Common myeloid progenitor, CD34-positive (primary cell): ENCODE measurements at regions not wholly inside any gene's neighbourhood (a gene's known extent, or its start where the extent isn't known, plus 50 kb on each side); places are given as distances from the start of the nearest gene placed in this dataset.

Experiments
- CTCF ChIA-PET: fragments of 350-600 bp; sonication (Branson Sonifier 250); formaldehyde crosslinking; loops from one replicate; lab custom pipeline; 2021; ENCODE audit warnings: antibody characterized with exemption; lab: Charles Lee
- POLR2A ChIA-PET: fragments of 350-600 bp; sonication (Branson Sonifier 250); formaldehyde crosslinking; loops from one replicate; lab custom pipeline; 2021; ENCODE audit warnings: antibody characterized with exemption; lab: Charles Lee
- DNase-seq, 3 donors: peaks; one replicate each; pipeline versions ENCODE4 v3.0.0 to v3.0.0-alpha.2; 2013
- H3K27ac ChIP-seq, 2 experiments: 1 replicate in 1 of 2; 2 replicates in 1 of 2; pipeline ENCODE4 v1.7.0; 2013; ENCODE audit warnings: inconsistent platforms in 2 of 2, low read length in 2 of 2, mild to moderate bottlenecking in 2 of 2, low read depth in 1 of 2, moderate library complexity in 1 of 2; ENCODE audit not compliant: severe bottlenecking in 2 of 2, insufficient read depth in 1 of 2, poor library complexity in 1 of 2
- H3K27me3 ChIP-seq, 5 experiments: replicated peaks in 2 of 5; 1 replicate in 3 of 5; 2 replicates in 2 of 5; pipeline versions ENCODE4 v1.6.1 to v1.7.0; 2013; ENCODE audit warnings: low read length in 4 of 5, mild to moderate bottlenecking in 2 of 5, moderate library complexity in 2 of 5, inconsistent platforms in 1 of 5; ENCODE audit not compliant: insufficient read depth in 5 of 5, control insufficient read depth in 4 of 5
- H3K36me3 ChIP-seq, 4 experiments: 1 replicate in 2 of 4; 2 replicates in 2 of 4; pipeline versions ENCODE4 v1.6.1 to v1.7.0; 2013; ENCODE audit warnings: low read length in 3 of 4, control low read depth in 1 of 4, mild to moderate bottlenecking in 1 of 4; ENCODE audit not compliant: control insufficient read depth in 4 of 4, insufficient read depth in 4 of 4
- H3K4me1 ChIP-seq, 4 experiments: 1 replicate in 3 of 4; 2 replicates in 1 of 4; pipeline versions ENCODE4 v1.6.1 to v1.7.1; 2013; ENCODE audit warnings: low read length in 3 of 4, mild to moderate bottlenecking in 3 of 4, control low read depth in 1 of 4, inconsistent platforms in 1 of 4, moderate library complexity in 1 of 4; ENCODE audit not compliant: control insufficient read depth in 4 of 4, insufficient read depth in 4 of 4; ENCODE audit errors: control extremely low read depth in 1 of 4
- H3K4me3 ChIP-seq, 7 experiments: 1 replicate in 4 of 7; 2 replicates in 3 of 7; pipeline versions ENCODE4 v1.5.1 to v1.7.0; 2013; ENCODE audit warnings: mild to moderate bottlenecking in 7 of 7, low read length in 6 of 7, moderate library complexity in 6 of 7, inconsistent platforms in 2 of 7, low read depth in 2 of 7, control low read depth in 1 of 7; ENCODE audit not compliant: insufficient read depth in 4 of 7, control insufficient read depth in 1 of 7; ENCODE audit errors: extremely low read depth in 1 of 7
- H3K9me3 ChIP-seq, 5 experiments: 1 replicate in 4 of 5; 2 replicates in 1 of 5; pipeline versions ENCODE4 v1.6.1 to v1.7.1; 2013; ENCODE audit warnings: low read length in 4 of 5, mild to moderate bottlenecking in 2 of 5, inconsistent platforms in 1 of 5, low read depth in 1 of 5, moderate library complexity in 1 of 5; ENCODE audit not compliant: control insufficient read depth in 4 of 5, insufficient read depth in 2 of 5; ENCODE audit errors: control extremely low read depth in 1 of 5
- WGBS: methylation state at CpG from one replicate; pipeline ENCODE4 v1.1.5; 2013; ENCODE audit not compliant: insufficient coverage; 5-methylcytosine and 5-hydroxymethylcytosine counted together

DNA sequence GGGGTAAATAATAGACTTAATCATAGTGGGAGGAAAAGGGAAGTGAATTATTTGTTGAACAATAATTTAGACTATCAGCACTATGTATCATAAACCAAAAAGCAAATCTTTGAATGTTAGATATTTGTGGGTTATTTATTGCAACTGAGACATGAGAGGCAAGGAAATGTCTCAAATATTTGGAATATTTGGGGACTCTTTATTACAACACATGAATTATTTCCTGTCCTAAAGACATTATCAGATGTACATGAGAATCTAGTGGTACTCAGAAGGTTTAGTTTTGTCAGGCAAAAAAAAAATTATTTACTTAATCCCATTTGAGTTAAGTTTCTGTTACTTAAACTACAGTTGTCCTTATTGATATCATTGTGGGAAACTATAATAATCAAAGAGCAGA lies 91.1 kb downstream of the TLR4 start:
- H3K4me1 ChIP-seq: no peaks in the 10 kb centered on the region
- ChIA-PET POLR2A (no interaction called here), CTCF (no interaction called here)
- H3K4me3 ChIP-seq: no peak overlapping the region
- DNase-seq: no peak
- no peak overlapping the region for H3K27ac ChIP-seq
- peaks cover 0 to 3% (median 0%) of the 10 kb centered on the region in 5 experiments for H3K27me3 ChIP-seq
- H3K36me3 ChIP-seq: no peaks in the 10 kb centered on the region
- H3K9me3 ChIP-seq: peaks cover 0 to 4% (median 0%) of the 10 kb centered on the region in 5 experiments

- WGBS: 100% methylated on average over 1 of the region's 2 CpGs
- H3K9me3 ChIP-seq: peaks cover 0 to 2% (median 0%) of the 10 kb centered on the region in 5 experiments
- no peak overlapping the region for H3K27ac ChIP-seq
- CTCF ChIA-PET: interaction anchor here (1.0 kb wide), 1 partner anchor 65 kb away, joined by 3 read pairs; no protein-coding TSS in a partner anchor
- H3K36me3 ChIP-seq: no peaks in the 10 kb centered on the region
- no peak overlapping the region for H3K4me3 ChIP-seq
- POLR2A ChIA-PET: no interaction called here
- H3K27me3 ChIP-seq: peaks cover 0 to 5% (median 0%) of the 10 kb centered on the region in 5 experiments
- H3K4me1 ChIP-seq: no peaks in the 10 kb centered on the region
- no peak for DNase-seq
These were observed 92.5 kb downstream of the TLR4 start for GRCh38 chr9:117796681-117797080.

DNA sequence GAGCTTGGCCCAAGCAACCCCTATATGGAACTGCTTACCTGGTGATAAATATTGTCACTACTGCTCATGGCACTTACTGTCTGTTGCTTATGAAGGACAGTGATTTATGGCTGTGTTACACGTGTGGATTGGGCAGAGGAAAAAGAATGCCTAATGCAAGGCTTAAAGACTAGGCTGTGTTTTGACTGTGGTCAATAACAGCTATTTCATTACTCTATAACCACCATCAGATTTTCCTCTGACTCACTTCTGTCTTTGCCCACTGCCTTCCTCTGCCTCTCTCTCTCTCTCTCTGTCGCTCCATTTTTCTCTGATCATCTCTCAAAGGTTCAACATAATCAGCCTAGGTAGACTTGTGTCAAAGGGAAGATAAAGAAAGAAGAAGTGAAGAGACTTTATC lies 96.2 kb downstream of the TLR4 start:
- CTCF ChIA-PET: no interaction called here
- POLR2A ChIA-PET: no interaction called here
- WGBS: no CpG with 5 or more reads among the region's 2 CpGs
- Histone ChIP-seq H3K27ac (no peak overlapping the region), H3K36me3 (no peaks in the 10 kb centered on the region), H3K4me3 (no peak overlapping the region), H3K27me3 (peaks cover 2 to 14% (median 5%) of the 10 kb centered on the region in 5 experiments), H3K4me1 (no peaks in the 10 kb centered on the region), H3K9me3 (peaks cover 0 to 2% (median 0%) of the 10 kb centered on the region in 5 experiments)
- DNase-seq: no peak

DNA sequence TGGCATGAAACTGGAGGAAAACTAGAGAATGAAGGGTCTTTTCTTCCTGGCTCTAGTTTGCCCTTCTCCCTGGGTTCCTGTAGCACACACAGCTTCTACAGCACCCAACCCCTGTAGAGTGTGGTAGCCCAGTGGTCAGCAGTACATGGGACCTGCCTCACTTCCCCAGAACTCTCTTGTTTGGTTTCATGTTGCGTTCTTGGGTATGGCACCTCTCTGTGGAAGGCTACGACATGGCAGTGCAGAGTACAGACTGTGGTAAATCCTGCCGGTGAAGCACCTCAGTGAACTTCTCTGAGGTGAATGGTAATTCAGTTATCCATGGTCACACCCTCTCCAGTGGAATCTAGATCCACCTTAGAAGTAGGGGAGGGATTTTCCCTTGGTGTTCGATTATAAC lies 105.5 kb downstream of the TLR4 start:
- no peaks in the 10 kb centered on the region for H3K4me1 ChIP-seq
- ChIA-PET POLR2A (no interaction called here), CTCF (no interaction called here)
- H3K4me3 ChIP-seq: no peak overlapping the region
- no peak for DNase-seq
- no peak overlapping the region for H3K27ac ChIP-seq
- H3K27me3 ChIP-seq: peaks cover 0 to 7% (median 5%) of the 10 kb centered on the region in 5 experiments
- H3K36me3 ChIP-seq: no peaks in the 10 kb centered on the region
- WGBS: 100% methylated on average over 3 of the region's 4 CpGs
- H3K9me3 ChIP-seq: no peaks in the 10 kb centered on the region

DNA sequence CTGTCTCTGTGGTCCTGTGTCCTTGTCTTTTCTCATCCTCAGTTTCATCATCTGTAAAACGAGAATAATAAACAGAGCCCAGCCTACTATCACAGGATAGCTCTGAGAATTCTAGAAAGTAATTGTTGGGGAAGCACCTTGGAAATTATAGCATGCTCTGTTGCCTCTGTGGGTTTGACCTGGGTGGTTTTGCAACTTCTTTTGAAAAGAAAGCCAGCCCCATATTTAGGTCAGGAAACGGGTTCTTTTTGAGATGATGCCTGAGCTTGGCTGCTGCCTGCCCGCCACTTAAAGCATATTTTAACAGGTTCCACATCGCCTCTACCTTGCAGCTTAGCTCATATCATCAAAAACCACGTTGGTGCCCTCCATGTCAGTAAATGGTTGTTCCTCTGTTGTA lies 111.1 kb downstream of the TLR4 start:
- no peak for DNase-seq
- H3K9me3 ChIP-seq: no peaks in the 10 kb centered on the region
- no peak overlapping the region for H3K27ac ChIP-seq
- ChIA-PET POLR2A (no interaction called here), CTCF (no interaction called here)
- H3K36me3 ChIP-seq: no peaks in the 10 kb centered on the region
- peaks cover 0 to 7% (median 2%) of the 10 kb centered on the region in 5 experiments for H3K27me3 ChIP-seq
- WGBS: 76% methylated on average over 5 of the region's 5 CpGs
- no peak overlapping the region for H3K4me3 ChIP-seq
- H3K4me1 ChIP-seq: no peaks in the 10 kb centered on the region

DNA sequence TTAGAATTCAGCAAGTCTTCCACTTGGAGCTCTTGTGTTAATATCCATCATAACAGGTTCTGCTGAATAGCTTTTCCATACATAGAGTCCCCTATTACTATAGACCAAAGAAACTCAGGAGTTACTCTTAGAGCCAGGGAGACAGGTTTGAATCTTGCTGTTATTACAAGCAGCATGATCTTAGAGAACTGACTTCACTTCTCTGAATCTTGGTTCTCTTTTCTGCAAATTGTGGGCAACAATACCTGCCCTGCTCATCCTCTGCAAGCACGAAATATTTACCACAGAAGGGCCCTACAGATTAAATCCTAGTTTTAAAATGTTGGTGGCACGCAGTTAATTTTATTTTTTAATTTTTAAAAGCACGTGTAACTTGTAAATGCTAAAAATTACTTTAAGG lies 111.7 kb downstream of the TLR4 start:
- POLR2A ChIA-PET: no interaction called here
- CTCF ChIA-PET: no interaction called here
- Histone ChIP-seq H3K36me3 (no peaks in the 10 kb centered on the region), H3K4me1 (no peaks in the 10 kb centered on the region), H3K27me3 (peaks cover 0 to 7% (median 4%) of the 10 kb centered on the region in 5 experiments), H3K9me3 (no peaks in the 10 kb centered on the region), H3K4me3 (no peak overlapping the region), H3K27ac (no peak overlapping the region)
- no CpG with 5 or more reads among the region's 3 CpGs for WGBS
- DNase-seq: no peak

GRCh38 chr9:117821954-117822353 lies 117.8 kb downstream of the TLR4 start:
- H3K27ac ChIP-seq: no peak overlapping the region
- ChIA-PET CTCF (no interaction called here), POLR2A (no interaction called here)
- H3K36me3 ChIP-seq: no peaks in the 10 kb centered on the region
- 93% methylated on average over 2 of the region's 2 CpGs for WGBS
- no peaks in the 10 kb centered on the region for H3K9me3 ChIP-seq
- no peak for DNase-seq
- H3K27me3 ChIP-seq: peaks cover 0 to 2% (median 0%) of the 10 kb centered on the region in 5 experiments
- H3K4me3 ChIP-seq: no peak overlapping the region
- peaks cover 10 to 17% (median 15%) of the 10 kb centered on the region in 4 experiments for H3K4me1 ChIP-seq
